GM18519 (cell line): ENCODE measurements at regions not wholly inside any gene's neighbourhood (a gene's known extent, or its start where the extent isn't known, plus 50 kb on each side); places are given as distances from the start of the nearest gene placed in this dataset.

Experiments used
- ATAC-seq: cut with Tn5 transposase; IDR thresholded peaks from one replicate; pipeline ENCODE4 v1.9.1; 2021; ENCODE audit warnings: mild to moderate bottlenecking, moderate library complexity; ENCODE audit not compliant: unreplicated experiment, low FRiP score

DNA sequence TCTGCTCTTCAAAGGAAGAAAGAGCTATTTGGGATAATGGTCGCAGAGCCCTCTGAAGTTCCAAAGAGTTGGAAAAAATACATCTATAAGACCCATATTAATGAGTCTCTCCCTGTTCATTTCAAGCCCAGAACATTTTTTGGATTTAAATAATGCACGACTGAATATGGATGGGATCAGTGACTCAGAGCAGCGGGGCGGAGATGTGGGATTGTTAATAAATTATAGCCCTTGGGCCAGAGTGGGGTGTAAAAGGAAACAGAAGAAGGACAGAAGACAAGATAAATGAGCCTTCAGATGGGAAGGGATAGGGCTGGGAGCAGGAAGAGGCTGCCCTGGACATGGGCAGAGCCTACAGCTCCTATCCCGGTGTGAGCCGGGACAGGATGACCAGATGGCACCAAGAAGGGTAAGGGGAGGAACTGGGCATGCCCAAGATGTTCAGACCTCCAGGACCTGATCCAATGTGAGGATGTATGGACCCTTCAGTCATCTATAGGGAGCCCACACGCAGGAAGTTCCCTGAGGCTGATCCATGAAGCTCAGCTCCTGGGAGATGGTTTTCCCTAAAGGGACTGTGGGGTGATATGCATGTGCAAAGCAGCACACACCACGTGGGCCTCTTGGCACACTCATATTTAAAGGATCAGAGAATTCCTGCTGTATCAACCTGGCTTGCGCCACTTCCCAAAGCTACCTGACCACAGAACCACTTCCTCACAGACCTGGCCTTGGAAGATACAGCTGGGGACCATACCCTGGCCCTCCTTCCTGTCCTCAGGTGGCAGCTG lies 96.1 kb upstream of the PLXNA4 start:
- no peak for ATAC-seq

DNA sequence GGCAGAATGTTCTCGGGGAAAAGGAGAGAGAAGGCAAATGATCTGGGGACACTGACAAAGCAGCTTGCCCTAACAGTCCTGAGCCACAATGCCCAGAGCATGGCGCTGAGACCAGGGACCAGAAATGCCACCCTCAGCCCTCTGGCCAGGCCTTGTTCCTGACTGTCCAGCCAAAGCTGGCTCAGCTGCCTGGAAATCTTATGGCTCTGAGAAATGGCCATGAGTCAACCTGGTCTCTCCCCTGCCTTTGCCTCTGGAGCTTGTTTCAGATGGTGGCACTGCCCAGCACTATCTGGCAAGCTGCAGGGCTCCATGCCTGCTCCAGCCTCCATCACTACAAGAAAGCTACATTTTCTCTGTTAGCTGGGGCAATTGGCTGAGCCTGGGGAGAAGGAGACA lies 90.5 kb upstream of the PLXNA4 start:
- ATAC-seq = no peak

DNA sequence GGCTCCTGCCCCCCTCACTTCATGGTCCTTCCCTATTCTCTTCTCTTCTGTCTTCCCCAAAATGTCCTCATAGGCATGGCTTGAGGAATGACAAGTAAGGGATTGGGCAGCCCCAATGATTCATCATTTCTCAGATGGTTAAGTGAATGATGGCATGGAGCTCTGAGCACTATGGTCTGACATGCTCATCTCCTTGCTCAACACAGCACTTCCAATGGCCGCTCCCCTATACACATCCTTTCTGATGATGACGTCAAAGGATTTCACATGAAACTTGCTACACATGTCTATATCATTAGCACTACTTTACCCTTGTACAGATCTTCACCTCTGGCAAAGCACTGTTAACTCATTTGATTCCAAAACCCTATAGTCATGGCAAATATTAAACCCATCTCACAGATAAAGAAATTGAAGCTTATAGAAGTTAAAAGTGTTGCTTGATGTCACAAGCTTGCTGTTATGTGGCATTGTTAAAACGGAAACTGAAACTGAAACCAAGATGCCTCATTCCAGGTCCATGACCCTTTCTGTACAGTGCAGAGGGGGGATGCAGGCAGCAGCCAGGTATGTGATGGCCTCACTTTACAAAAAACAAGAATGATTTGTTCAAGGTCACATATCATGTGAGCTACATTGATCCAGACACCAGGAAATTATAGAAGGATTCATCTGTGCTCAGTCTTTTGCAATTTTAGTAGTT lies 90.0 kb upstream of the PLXNA4 start:
- no peak for ATAC-seq

DNA sequence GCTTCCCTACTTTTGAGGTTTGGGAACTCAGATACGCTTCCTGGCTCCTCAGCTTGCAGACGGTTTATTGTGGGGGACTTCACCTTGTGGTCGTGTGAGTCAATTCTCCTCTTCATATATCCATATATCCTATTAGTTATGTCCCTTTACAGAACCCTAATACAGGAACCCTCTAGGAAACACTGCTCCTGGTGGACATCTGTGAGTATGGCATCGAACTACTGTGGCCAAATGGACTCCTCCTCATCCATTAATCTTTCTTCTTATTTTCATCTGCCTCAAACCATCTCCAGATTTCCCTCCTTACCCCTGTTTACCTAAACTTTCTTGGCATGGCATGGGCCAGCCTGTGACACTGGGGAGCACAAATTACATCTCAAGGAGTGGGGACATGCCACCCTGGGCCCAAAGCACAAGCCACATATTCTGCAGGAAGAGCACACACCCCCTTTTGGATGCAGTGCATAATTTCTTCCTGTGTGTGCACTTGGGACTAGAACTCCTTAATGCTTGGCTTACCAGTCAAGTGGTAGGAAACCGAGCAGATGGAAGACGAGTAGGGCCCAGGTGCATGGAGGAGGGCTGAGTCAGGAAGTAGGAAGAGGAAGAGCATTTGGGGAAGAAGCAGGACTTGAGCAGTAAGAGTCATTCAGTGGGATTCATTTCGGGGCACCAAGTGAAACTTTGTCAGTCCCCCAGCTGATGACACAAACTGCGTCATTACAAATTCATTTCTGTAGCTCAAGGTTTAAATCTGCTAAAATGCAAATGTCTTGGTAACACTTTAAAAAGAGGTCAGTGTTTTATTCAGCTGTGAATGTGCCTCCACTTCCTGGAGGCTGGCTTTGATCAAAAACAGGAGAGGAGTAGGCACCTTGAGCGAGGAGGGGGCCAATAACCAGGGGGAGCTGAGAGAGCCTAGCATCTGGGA lies 80.8 kb upstream of the PLXNA4 start:
- no peak for ATAC-seq

DNA sequence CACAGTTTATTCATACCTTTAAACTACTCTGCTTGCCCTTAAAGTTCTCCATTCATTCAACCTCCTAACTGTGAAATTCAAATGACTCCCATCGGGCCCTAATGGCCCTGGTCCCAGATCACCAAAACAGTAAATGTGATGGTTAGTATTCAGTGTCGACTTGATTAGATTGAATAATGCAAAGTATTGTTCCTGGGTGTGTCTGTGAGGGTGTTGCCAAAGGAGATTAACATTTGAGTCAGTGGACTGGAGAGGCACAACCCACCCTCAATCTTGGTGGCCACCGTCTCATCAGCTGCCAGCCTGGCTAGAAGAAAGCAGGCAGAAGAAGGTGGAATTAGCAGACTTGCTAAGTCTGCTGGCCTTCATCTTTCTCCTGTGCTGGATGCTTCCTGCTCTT lies 80.1 kb upstream of the PLXNA4 start:
- no peak for ATAC-seq

DNA sequence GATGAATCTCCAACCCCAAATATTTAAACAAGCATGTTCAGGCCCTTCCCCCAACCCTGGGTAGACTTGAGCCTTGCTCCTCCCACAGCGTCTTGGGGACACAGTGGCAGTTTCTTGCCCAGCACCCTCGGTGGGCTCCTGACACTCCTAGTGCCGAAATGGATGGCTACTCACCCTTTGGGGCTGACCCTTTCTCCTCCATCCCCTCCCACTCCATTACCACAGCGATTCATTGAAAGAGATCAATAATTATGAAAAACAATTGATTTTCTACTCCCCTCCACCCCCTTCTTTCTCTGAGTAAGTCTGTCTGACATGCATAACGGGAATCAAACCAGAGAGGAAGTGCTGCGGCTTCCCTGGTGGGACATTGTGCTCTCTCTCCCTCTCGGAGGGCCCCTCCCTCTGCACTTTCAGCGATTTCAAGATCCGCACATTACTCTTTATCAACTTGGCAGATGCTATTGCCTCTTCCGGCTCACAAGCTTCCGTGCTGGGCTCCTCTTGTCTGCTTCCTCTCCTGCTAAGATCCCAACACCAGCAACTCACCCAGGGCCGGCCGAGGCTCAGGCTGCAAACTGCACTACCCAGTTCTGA lies 79.0 kb upstream of the PLXNA4 start:
- ATAC-seq = no peak

DNA sequence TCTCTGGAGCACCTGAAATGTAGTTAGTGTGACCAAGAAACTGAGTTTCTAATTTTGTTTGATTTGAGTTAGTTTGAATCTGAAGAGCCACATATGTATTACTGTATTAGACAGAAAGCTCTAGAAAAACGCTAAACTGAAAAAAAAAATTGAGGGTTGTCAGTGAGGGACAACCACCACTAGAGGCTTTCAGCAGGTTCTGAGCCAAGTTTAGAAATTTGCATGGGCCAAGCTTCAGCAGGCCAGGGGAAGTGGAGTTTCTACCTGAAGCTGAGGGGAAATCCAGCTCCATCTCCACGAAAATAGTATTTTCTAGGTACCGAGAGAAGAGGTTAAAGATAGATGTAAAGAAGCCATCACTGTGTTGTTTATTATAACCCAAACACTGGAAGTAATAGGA lies 77.9 kb upstream of the PLXNA4 start:
- ATAC-seq = peak; percentile 55

DNA sequence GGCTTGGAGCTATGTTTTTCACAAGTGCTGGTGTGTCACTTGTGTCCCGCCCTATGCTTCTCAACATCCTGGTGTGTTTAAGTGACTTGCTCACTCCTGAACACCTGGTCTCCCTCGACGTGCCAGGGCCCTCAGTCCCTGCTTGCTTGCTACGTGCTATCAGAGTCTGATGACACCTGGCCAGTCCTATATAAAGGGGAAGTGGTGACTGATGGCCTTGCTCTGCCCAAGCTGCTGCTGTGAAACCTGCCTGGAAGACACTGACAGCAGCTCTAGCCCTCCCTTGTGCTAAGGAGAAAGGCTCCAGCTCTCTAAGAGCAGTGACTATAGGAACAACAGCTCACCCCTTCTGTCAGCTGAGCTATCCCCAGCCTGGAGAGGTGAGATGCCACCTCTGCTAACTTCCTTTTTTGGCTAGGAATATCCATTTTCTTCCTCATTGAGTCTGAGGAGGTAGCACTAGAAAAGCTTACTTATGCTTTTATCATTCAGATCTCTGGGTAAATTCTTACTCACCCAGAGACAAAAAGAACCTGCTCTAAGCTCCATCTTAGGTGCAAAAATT lies 77.2 kb upstream of the PLXNA4 start:
- ATAC-seq = no peak

DNA sequence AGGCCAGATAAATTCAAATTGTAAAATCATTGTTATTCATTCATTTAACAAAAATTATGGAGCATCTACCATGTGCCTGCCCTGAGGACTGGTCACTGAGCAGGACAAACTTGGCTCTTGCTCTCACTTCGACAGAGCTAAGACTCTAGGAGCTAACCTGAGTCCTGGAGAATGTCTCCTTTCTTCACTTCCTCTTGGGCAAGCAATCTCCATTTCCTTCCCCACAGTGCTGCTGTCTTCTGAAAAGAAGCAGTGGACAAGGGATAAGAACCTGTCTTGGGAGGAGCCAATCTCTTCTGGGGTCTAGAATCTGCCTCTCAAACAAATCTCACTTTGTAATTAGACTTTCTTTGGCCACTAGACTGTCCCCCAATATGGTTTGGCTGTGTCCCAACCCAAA lies 76.2 kb upstream of the PLXNA4 start:
- ATAC-seq = no peak

DNA sequence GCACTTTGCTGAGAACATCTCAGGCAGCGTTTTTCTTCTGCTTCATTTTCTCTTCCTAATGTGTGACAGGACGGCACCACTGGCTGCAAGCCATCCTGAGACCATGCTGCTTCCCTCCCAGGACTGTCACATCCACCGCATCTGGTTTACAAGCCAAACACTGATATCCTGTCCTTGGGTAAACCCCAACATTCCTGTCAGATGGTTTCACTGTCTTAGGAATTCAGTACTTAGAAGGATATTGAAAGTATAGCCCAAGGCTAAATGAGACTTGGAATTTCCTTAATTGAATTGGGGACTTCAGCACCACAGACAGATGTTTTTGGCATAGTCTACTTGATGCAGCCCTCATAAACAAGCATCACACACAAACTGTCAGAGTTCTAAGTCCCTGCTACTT lies 74.2 kb upstream of the PLXNA4 start:
- no peak for ATAC-seq

DNA sequence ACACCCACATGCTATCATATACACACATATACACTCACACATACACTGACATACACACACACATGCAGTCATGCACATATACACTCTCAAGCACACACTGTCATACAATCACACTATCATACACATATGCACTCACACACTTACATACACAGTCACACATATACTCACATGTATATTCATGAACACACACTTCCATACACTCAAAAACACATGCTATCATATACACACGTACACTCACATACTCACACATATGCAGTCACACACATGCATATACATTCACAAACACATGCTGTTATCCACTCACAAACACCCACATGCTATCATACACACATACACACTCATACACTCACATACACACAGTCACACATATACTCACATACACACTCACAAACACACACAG lies 71.0 kb upstream of the PLXNA4 start:
- no peak for ATAC-seq

DNA sequence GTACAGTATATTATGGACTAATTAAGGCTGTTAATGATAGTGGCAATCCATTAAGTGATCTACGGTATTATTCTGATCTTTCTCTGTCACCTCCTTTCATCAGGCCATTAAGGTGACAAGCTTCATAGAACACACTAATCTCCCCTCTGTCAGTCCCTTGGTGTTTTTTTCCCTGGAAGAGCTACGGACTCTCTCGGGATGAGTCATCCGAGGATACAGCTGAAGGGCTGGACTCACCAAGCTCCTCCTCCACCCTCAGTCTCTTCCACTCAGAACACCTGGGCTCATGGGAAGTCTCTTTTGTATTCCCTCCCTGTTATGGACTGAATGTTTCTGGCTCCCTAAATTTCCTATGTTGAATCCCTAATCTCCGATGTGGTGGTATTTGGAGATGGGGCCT lies 69.8 kb upstream of the PLXNA4 start:
- ATAC-seq = no peak

DNA sequence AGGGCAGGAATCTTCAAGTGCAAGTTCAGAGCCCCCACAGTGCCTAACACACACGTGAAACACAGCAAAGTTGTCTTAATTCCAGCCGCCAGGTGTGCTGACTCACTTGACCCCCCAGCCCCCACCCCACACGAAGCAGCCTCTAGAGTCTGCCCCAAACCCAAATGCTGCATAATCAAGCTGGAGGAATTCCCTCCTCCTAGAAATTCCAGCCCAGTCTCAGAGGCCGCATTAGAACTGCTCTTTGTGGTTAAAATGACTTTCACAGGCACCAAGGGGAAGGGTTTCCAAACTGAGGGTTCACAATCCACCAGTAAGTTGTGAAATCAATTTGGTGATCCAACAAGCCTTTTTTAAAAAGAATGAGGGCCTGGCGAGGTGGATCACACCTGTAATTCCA lies 67.0 kb upstream of the PLXNA4 start:
- ATAC-seq = no peak

DNA sequence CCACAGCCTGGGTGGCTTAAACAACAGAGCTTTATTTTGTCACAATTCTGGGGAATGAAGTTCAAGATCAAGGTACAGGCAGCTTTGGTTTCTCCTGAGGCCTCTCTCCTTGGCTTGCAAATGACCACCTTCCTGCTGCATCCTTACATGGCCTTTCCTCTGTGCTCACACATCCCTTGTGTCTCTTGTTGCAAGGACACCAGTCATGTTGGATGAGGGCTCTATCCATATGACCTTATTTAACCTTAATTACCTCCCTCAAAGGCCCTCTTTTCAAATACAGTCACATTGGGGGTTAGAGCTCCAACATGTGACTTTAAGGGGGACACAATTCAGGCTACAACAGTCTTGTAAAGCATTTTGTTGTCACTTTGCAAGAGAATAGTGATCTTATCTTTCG lies 65.0 kb upstream of the PLXNA4 start:
- no peak for ATAC-seq

DNA sequence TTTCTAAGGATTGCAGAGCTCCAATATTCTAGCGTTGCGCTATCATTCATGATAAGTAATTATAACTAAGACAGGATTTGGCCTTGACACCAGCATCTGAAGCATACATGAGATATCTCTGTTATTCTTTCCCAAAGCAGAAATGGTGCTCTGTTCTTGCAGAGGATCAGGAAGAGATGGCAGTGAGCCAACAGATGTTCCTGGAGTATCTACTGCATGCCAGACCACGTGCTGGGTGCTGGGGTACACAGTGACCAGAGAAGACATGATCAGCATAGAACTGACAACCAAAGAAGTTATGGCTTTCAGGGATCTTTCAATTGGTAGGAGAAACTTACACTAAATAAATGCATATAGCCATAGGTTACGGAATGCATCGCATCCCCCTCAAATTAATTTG lies 63.7 kb upstream of the PLXNA4 start:
- ATAC-seq = no peak

DNA sequence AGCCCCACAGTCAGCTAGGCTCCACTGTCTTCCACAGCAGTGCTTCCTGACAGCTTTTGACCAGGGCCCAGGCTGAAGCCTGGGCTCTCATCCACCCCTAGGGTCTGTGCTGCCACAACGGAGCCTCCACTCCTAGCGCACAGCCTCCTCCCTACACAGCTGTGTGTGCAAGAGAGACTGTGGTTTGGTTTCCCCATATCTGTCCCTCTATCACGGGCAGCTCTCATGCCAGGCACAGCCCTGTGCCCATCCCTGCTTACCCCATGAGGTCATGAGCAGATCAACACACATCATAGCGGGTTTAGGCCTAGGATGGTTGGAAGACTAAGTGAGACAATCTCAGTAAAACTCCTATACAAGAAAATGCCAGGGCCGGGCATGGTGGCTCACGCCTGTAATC lies 61.7 kb upstream of the PLXNA4 start:
- ATAC-seq = no peak

DNA sequence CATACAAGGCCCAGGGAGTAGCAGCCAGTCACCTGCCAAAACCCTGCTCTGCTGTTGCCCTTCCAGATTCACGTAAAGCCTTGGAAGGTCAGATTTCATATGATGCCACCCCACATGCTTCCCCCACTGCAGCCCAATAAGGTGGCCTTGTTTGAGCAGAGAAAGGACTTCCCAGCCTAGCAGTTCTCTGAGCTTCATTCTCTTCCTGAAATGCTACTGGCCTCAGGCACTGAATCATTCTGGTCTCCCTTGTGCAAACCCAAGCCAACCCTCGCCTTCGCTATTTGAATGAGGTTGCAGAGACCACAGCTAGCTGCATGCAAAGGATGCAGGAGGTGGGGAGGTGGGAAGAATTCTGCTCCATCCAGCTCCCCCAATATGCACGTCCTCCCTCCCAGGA lies 60.3 kb upstream of the PLXNA4 start:
- ATAC-seq = no peak

DNA sequence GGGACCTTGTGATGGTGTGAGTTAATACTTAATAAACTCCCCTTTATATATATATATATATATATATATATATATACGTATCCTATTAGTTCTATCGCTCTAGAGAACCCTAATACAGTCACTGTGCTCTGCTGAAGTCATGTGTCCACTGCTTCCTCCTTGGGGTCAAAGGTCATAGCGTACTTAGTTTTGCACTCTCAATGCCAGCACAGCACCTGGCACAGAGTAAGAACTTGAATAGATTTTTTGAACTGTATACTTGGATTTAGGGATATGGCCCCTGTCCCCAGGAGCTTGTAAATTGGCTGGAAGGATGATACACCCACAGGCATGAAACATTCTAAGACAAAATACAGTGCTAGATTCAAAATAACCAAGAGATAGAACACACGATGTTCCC lies 58.9 kb upstream of the PLXNA4 start:
- ATAC-seq = no peak

DNA sequence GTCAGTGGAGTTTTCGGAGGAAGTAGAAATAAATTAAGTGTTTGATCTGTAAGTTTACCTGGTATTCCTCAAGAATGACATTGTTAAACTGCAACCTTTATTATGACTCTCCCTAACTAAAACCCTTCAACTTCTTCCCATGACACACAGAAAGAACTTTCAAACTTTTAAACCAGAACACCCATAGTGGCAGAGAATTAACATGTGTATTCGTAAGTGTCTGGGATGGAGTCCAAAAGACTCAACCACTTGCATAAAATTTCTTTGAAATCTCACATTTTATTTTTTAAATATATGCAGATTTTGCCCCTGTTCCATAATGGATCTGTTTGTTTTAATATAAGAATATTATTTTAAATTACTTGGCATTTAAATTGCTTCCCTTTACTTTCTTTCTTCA lies 54.6 kb upstream of the PLXNA4 start:
- ATAC-seq = no peak
